Stimulated activated CD4-positive, alpha-beta T cell treated with anti-CD3 and anti-CD28 coated beads, Interleukin-12 subunit alpha, Interleukin-12 subunit beta, amount 100 ng/mL, for 48 hours (primary cell): ENCODE measurements at regions not wholly inside any gene's neighbourhood (a gene's known extent, or its start where the extent isn't known, plus 50 kb on each side); places are given as distances from the start of the nearest gene placed in this dataset.
"Not testable (repeated sequence)": the region's sequence is repeated elsewhere in the genome, so short reads cannot be mapped to it uniquely, and the experiment has no call there.

Experiments
- DNase-seq, 3 donors: peaks; one replicate each; pipeline ENCODE4 v3.0.0-alpha.2; 2020; ENCODE audit warnings: low read depth in 2 of 3, low spot score in 1 of 3

GRCh38 chr15:30195355-30196008, 60.6 kb downstream of the GOLGA8T start:
- DNase-seq, result not testable (repeated sequence)

GRCh38 chr15:30196009-30196375, 61.1 kb downstream of the GOLGA8T start:
- DNase-seq, result peak in 2 of 3 donors; percentile 12 to 15

DNA sequence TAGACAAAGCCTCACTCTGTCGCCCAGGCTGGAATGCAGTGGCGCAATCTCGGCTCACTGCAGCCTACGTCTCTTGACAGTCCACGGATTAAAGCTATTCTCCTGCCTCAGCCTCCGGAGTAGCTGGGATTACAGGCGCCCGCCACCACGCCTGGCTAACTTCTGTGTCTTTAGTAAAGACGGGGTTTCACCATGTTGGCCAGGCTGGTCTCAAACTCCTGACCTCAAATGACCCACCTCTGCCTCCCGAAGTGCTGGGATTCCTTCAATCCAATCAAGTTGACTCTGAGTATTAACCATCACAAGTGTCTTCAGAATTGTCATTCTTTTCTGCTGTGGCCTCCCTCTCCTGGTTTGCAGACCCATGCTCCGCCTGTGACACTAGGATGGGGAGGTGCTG, 61.9 kb downstream of the GOLGA8T start:
- DNase-seq, result not testable (repeated sequence)

GRCh38 chr15:30201517-30201916, 66.7 kb downstream of the GOLGA8T start:
- not testable (repeated sequence) for DNase-seq

DNA sequence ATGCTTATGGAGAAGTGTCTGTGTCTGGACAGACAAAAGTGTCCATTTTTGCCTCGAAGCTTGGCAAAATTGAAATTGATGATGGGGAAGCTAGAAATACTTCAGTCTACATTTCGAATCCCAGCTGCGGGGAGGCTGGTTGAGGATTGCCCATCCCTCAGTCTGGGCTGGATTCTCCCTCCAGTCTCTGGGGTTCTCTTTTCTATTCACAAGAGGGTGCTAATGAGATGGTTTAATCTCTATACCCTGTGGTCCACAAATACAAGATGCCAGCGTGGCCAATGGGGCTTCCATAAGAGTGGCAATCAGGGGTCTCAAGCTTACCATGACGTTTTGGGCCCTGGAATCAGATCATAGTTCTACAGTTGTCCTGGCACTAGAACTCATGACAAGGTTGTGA, 78.9 kb downstream of the GOLGA8T start:
- DNase-seq, result not testable (repeated sequence)

DNA sequence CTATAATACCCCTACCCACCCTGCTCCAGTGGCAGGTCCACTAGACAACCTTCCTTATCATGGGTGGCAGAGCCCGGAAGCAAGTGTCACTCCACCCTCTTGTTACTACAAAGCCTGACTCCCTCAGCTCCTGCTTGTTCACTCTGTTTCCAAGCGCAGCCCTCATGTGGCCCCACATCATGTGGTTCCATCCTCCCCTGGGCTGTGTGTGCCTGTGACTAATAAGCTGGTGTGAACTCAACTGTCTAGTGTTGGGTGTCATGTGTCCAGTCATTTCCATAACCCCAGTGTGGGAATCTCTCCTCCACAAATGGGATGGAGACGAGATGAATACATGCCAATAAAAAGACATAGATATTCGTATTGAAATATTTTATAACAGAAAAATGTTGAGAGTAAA, 87.0 kb downstream of the GOLGA8T start:
- DNase-seq, result not testable (repeated sequence)

GRCh38 chr15:30222798-30223591, 88.1 kb downstream of the GOLGA8T start:
- DNase-seq, result not testable (repeated sequence)

DNA sequence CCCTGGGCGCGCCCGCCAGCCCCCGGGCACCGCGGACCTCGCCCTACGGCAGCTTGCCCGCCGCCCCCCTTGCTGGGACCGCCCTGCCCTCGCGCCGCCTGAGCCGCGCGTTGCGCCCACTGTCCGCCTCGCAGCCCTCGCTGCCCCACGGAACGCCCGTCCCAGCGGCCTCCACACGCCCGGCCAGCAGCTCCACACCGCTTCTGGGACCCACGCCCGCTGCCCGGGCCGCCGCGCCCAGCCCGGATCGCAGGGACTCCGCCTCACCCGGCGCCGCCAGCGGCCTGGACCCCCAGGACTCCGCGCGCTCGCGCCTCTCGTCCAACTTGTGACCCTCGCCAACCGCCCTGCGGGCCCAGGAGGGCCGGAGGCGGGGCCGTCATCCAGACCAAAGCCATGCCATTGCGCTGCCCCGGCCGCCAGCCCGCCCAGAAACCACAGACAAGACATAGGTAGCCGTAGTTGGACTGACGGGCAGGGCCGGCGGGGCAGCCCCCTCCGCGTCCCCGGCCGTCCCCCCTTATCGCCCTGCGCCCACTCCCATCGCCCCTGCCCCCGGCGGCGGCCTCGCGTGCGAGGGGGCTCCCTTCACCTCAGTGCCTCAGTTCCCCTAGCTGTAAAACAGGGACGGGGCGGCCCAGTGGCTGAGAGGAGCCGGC, 90.5 kb downstream of the GOLGA8T start:
- not testable (repeated sequence) for DNase-seq

GRCh38 chr15:30261432-30262141, 126.7 kb downstream of the GOLGA8T start:
- DNase-seq, result not testable (repeated sequence)

GRCh38 chr15:30262142-30262460, 127.2 kb downstream of the GOLGA8T start:
- DNase-seq, result not testable (repeated sequence)

DNA sequence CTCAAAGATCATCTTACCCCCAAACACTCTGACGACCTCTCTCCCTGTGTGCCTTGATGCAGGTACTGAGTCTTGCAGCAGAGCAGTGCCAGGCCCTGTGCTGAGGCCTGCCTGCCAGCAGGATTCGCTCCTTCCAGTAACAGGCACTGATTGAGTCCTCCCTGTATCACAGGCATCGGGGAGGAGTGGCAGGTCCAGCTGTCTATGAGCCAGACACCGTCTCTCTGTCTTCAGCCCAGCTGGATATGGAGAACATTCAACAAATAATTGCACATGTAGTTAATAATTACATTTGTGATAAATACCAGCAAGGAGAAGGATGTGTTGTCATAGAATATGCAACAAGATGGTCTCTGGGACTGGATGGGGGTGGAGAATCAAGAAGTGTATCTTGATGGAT, 129.1 kb downstream of the GOLGA8T start:
- DNase-seq, result not testable (repeated sequence)

DNA sequence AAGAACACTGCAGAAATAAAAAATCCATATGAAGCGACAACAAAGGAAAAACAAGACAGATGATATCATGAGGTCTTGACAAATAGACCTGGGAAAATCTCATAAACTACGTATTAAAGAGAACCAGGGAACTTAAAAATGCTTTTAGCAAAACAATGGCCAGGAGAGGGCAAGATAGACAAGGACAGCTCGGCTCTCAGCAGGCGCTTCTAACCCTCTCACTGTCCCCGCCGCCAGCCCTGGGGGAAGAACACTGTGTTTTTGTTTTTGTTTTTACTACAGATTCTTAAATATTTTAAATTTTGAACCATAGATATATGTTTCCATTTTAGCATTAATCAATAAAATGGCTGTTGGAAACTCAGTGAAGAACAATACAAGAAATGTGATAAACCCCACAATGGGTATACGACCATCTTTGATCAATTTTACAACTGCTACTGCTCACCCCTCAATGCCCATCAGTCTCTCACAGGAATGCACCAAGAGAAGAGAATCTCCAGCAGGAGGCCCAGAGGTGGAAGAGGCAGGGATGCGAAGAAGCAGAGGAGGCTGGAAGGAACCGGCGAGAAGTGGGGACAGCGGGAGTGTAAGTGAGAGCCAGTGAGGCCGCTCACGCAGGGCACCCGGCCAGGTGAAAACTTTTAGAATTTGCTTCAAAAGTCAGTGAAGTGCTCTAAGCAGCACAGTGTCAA, 98.0 kb downstream of the CHRFAM7A start:
- not testable (repeated sequence) for DNase-seq

DNA sequence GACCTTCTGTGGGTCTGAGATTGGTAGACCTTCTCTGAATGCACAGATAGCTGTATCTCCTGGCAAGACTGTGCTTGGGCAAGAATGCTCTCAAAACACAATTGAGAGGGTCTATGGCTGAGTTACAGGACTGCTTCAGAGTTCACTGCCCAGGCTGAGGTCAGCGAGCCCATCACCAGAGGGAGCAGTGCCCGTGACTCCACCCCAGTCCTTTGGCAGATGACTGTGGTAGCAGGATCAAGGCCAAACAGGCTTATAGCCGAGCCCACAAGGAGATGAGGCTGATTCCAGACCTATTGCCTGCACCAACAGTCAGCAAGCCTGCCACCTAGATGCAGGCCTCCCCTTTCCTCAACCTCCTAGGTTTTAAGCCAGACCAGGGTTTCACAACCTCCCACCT, 89.4 kb downstream of the CHRFAM7A start:
- not testable (repeated sequence) for DNase-seq
